ENCODE measurements at regions not wholly inside any gene's neighbourhood (a gene's known extent, or its start where the extent isn't known, plus 50 kb on each side); places are given as distances from the start of the nearest gene placed in this dataset.

DNA sequence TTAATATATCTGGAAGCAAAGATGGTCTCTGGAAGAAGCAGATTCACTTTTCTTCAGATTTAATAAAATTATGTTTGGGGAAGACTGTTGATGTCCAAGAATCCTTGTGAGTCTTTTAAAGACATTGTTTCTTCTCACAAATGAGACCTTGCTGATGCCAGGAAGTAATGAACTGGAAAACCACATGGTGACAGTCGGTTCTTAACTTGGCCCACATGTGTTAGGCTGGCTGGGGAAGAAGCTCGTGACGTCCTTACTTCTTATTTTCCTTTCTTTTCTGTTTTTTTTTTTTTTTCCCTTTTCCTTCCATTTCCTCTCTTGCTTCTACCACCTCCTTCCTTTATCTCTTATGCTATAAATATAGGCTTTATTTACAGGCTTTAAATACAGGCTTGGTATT, 950.2 kb downstream of the BCL11B start:
- Histone ChIP-seq H4K91ac (ENCODE audit: insufficient read depth, low read depth, low read length) (no peak overlapping the region), H3K79me1 (ENCODE audit: low read depth in 1 of 2, low read length in 2 of 2) (no peaks in the 10 kb centered on the region), H3K4ac (ENCODE audit: low read depth, low read length) (no peak overlapping the region), H3K56ac (ENCODE audit: extremely low read depth, insufficient read depth, low read length) (no peak overlapping the region), H2BK20ac (ENCODE audit: low read depth, low read length) (no peak overlapping the region), H4K5ac (ENCODE audit: low read depth, low read length) (no peak overlapping the region), H2BK15ac (ENCODE audit: low read depth, low read length) (no peak overlapping the region), H4K20me1 (ENCODE audit: insufficient read depth, low read length) (no peaks in the 10 kb centered on the region), H3K18ac (ENCODE audit: low read depth, low read length) (no peak overlapping the region), H3K23ac (ENCODE audit: low read depth, low read length) (no peak overlapping the region), H2AK5ac (ENCODE audit: low read depth, low read length) (no peak overlapping the region), H3K9me1 (ENCODE audit: insufficient read depth, low read length) (no peaks in the 10 kb centered on the region), H3K4me3 (ENCODE audit: insufficient read depth, low read depth, low read length) (no peak overlapping the region), H3K14ac (replicated peaks; ENCODE audit: low read depth, low read length) (no peak overlapping the region), H3K36me3 (ENCODE audit: control insufficient read depth, insufficient read depth, low read length) (no peaks in the 10 kb centered on the region), H4K8ac (ENCODE audit: low read depth in 2 of 2, low read length in 2 of 2) (no peak overlapping the region), H3K4me2 (ENCODE audit: low read depth, low read length) (no peak overlapping the region), H2AK9ac (replicated peaks; ENCODE audit: low read depth, low read length, poor library complexity) (no peak overlapping the region), H3K9me3 (ENCODE audit: control insufficient read depth, insufficient read depth, low read length) (peaks cover 12% of the 10 kb centered on the region), H3K27ac (ENCODE audit: insufficient read depth, low read length) (no peak overlapping the region), H3K27me3 (ENCODE audit: control insufficient read depth, insufficient read depth, low read length) (no peaks in the 10 kb centered on the region), H3K9ac (ENCODE audit: low read depth, low read length) (no peak overlapping the region), H2AFZ (replicated peaks; ENCODE audit: low read length, poor library complexity) (no peak overlapping the region), H2BK120ac (ENCODE audit: low read depth, low read length) (no peak overlapping the region), H3K4me1 (ENCODE audit: control insufficient read depth, insufficient read depth, low read length) (no peaks in the 10 kb centered on the region), H2BK5ac (ENCODE audit: low read depth, low read length, poor library complexity, severe bottlenecking) (no peak overlapping the region)
- in situ Hi-C loops (cut with MboI; ENCODE audit: low sequenced_read_pairs) (no loop called here), intact Hi-C loops (cut with micrococcal nuclease) (no loop called here), dilution Hi-C loops (cut with HindIII; ENCODE audit: low sequenced_read_pairs, unreplicated experiment) (no loop called here)
- no TSS peak for BruUV-seq (replicated peaks)
- no CpG with 5 or more reads among the region's 3 CpGs for WGBS, 2 experiments (ENCODE audit: extremely low coverage in 2 of 2, insufficient read length in 1 of 2)
- ATAC-seq (ENCODE audit: low read depth) (no peak), DNase-seq (no peak)
- TF ChIP-seq, protein P1, sequence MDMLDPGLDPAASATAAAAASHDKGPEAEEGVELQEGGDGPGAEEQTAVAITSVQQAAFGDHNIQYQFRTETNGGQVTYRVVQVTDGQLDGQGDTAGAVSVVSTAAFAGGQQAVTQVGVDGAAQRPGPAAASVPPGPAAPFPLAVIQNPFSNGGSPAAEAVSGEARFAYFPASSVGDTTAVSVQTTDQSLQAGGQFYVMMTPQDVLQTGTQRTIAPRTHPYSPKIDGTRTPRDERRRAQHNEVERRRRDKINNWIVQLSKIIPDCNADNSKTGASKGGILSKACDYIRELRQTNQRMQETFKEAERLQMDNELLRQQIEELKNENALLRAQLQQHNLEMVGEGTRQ (IDR thresholded peaks at IDR 0.05; ENCODE audit: low read depth, low read length): no peak
- TF ChIP-seq MAZ (IDR thresholded peaks at IDR 0.05; ENCODE audit: borderline replicate concordance, low read depth, low read length) (no peak), RAD21 (IDR thresholded peaks at IDR 0.05; ENCODE audit: low read length) (no peak), MXI1 (IDR thresholded peaks at IDR 0.05; ENCODE audit: borderline replicate concordance, low read depth, low read length) (no peak), RFX5 (IDR thresholded peaks at IDR 0.05; ENCODE audit: low read depth, low read length) (no peak), CEBPB (IDR thresholded peaks at IDR 0.05; ENCODE audit: low read depth, low read length) (no peak), POLR2A (IDR thresholded peaks at IDR 0.05; ENCODE audit: low read depth, low read length) (no peak), CHD1 (IDR thresholded peaks at IDR 0.05; ENCODE audit: low read depth, low read length) (no peak)
- TF ChIP-seq, protein P2, sequence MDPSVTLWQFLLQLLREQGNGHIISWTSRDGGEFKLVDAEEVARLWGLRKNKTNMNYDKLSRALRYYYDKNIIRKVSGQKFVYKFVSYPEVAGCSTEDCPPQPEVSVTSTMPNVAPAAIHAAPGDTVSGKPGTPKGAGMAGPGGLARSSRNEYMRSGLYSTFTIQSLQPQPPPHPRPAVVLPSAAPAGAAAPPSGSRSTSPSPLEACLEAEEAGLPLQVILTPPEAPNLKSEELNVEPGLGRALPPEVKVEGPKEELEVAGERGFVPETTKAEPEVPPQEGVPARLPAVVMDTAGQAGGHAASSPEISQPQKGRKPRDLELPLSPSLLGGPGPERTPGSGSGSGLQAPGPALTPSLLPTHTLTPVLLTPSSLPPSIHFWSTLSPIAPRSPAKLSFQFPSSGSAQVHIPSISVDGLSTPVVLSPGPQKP (IDR thresholded peaks at IDR 0.05; ENCODE audit: borderline replicate concordance, low read depth, low read length): no peak
- ChIA-PET POLR2A (ENCODE audit: unreplicated experiment) (no interaction called here), CTCF (interaction anchor here (0.7 kb wide), 1 partner anchor 806 kb away, joined by 3 read pairs; no protein-coding TSS in a partner anchor)

All from IMR-90 (cell line).